Activated CD4-positive, alpha-beta T cell treated with anti-CD3 and anti-CD28 coated beads, Interleukin-2, Interleukin-6, amounts not matched to agents 100 ng/mL and 50 ng/mL, durations not matched to agents 16 hours and 8 hours (primary cell): ENCODE measurements at regions not wholly inside any gene's neighbourhood (a gene's known extent, or its start where the extent isn't known, plus 50 kb on each side); places are given as distances from the start of the nearest gene placed in this dataset.
"Not testable (repeated sequence)": the region's sequence is repeated elsewhere in the genome, so short reads cannot be mapped to it uniquely, and the experiment has no call there.

Experiments used
- DNase-seq: peaks from one replicate; pipeline ENCODE4 v3.0.0-alpha.2; 2020

GRCh38 chr3:103513003-103513402 is 1078.2 kb downstream of the ZPLD1 start:
- DNase-seq: no peak

- DNase-seq: no peak
Observed at GRCh38 chr3:103515116-103515515, 1080.3 kb downstream of the ZPLD1 start.

GRCh38 chr3:103516950-103517349 is 1082.1 kb downstream of the ZPLD1 start:
- DNase-seq: no peak

- DNase-seq: not testable (repeated sequence)
Observed at GRCh38 chr3:103531327-103531726, 1096.5 kb downstream of the ZPLD1 start.

- no peak for DNase-seq
Observed at GRCh38 chr3:103532986-103533385, 1098.2 kb downstream of the ZPLD1 start.

- no peak for DNase-seq
Observed at GRCh38 chr3:103554451-103554850, 1119.6 kb downstream of the ZPLD1 start.

- not testable (repeated sequence) for DNase-seq
Observed at GRCh38 chr3:103564116-103564515, 1129.3 kb downstream of the ZPLD1 start.

GRCh38 chr3:103585809-103586208 is 1151.0 kb downstream of the ZPLD1 start:
- DNase-seq: no peak

GRCh38 chr3:103589770-103590169 is 1155.0 kb downstream of the ZPLD1 start:
- DNase-seq: no peak

GRCh38 chr3:103600844-103601243 is 1166.0 kb downstream of the ZPLD1 start:
- DNase-seq: no peak

- DNase-seq: no peak
Observed at GRCh38 chr3:103601666-103602065, 1166.9 kb downstream of the ZPLD1 start.

GRCh38 chr3:103609472-103609871 is 1174.7 kb downstream of the ZPLD1 start:
- DNase-seq: no peak

GRCh38 chr3:103613397-103614156 is 1178.8 kb downstream of the ZPLD1 start:
- DNase-seq: no peak

- no peak for DNase-seq
Observed at GRCh38 chr3:103614719-103615118, 1179.9 kb downstream of the ZPLD1 start.

- no peak for DNase-seq
Observed at GRCh38 chr3:103617961-103618360, 1183.1 kb downstream of the ZPLD1 start.

- DNase-seq: no peak
Observed at GRCh38 chr3:103624271-103624670, 1189.5 kb downstream of the ZPLD1 start.

GRCh38 chr3:103629391-103629790 is 1194.6 kb downstream of the ZPLD1 start:
- no peak for DNase-seq

GRCh38 chr3:103644450-103644849 is 1209.6 kb downstream of the ZPLD1 start:
- DNase-seq: no peak

GRCh38 chr3:103653996-103654395 is 1219.2 kb downstream of the ZPLD1 start:
- DNase-seq: no peak

- no peak for DNase-seq
Observed at GRCh38 chr3:103657756-103658155, 1222.9 kb downstream of the ZPLD1 start.

GRCh38 chr3:103660810-103661209 is 1226.0 kb downstream of the ZPLD1 start:
- no peak for DNase-seq

- no peak for DNase-seq
Observed at GRCh38 chr3:103662591-103662990, 1227.8 kb downstream of the ZPLD1 start.

- no peak for DNase-seq
Observed at GRCh38 chr3:103672346-103672745, 1237.5 kb downstream of the ZPLD1 start.

GRCh38 chr3:103684904-103685303 is 1250.1 kb downstream of the ZPLD1 start:
- no peak for DNase-seq

GRCh38 chr3:103685939-103686338 is 1251.1 kb downstream of the ZPLD1 start:
- no peak for DNase-seq
